Neural crest cell (in vitro differentiated cells): ENCODE measurements at regions not wholly inside any gene's neighbourhood (a gene's known extent, or its start where the extent isn't known, plus 50 kb on each side); places are given as distances from the start of the nearest gene placed in this dataset.

Experiments used
- DNase-seq: peaks from one replicate; pipeline ENCODE4 v3.0.0; 2021; ENCODE audit warnings: low read depth, mixed read lengths, low spot score
- H3K27ac Mint-ChIP-seq: one replicate; pipeline ENCODE4 v1.8.0; 2021; ENCODE audit warnings: mild to moderate bottlenecking, mixed read lengths; ENCODE audit not compliant: unreplicated experiment
- H3K27me3 Mint-ChIP-seq: 2 replicates; pipeline ENCODE4 v1.8.0; 2021; ENCODE audit warnings: low read depth, mild to moderate bottlenecking, mixed read lengths
- H3K36me3 Mint-ChIP-seq: 2 replicates; pipeline ENCODE4 v1.8.0; 2021; ENCODE audit warnings: low read depth, mild to moderate bottlenecking, mixed read lengths
- H3K4me1 Mint-ChIP-seq: 2 replicates; pipeline ENCODE4 v1.8.0; 2021; ENCODE audit warnings: mixed read lengths
- H3K4me3 Mint-ChIP-seq: one replicate; pipeline ENCODE4 v1.8.0; 2021; ENCODE audit warnings: mild to moderate bottlenecking, mixed read lengths
- H3K9me3 Mint-ChIP-seq: 2 replicates; pipeline ENCODE4 v1.8.0; 2021; ENCODE audit warnings: mixed read lengths
- TF ChIP-seq, protein P1 (sequence below): fragments of 200-600 bp; sonication (generic); conservative IDR thresholded peaks from 2 replicates; pipeline ENCODE4 v1.5.0; 2021; ENCODE audit warnings: antibody characterized with exemption, mild to moderate bottlenecking

DNA sequence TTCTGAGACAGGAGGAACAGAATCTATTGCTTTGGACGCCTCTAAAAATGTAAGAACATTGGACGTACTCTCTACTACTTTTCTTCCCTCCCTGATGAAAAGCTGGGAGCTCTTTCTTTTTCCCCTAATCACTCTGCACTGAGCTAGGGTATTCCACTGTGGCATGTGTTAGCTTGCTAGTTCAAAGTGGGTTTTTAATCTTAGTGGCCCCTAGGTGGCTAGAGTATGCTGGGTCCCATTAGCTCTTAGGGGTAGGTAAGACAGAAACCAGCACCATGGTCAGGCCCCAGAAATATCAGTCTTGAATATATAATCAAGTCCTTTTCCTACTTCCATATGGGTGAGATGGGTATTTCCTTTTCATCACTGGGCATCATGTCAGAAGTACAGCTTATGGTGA is 945.2 kb upstream of the PTPRD start:
- no peaks in the 10 kb centered on the region for H3K27me3 Mint-ChIP-seq
- no peaks in the 10 kb centered on the region for H3K9me3 Mint-ChIP-seq
- no peak overlapping the region for H3K27ac Mint-ChIP-seq
- no peaks in the 10 kb centered on the region for H3K4me1 Mint-ChIP-seq
- no peaks in the 10 kb centered on the region for H3K36me3 Mint-ChIP-seq
- no peak overlapping the region for H3K4me3 Mint-ChIP-seq
- DNase-seq = no peak
- TF ChIP-seq, protein P1, sequence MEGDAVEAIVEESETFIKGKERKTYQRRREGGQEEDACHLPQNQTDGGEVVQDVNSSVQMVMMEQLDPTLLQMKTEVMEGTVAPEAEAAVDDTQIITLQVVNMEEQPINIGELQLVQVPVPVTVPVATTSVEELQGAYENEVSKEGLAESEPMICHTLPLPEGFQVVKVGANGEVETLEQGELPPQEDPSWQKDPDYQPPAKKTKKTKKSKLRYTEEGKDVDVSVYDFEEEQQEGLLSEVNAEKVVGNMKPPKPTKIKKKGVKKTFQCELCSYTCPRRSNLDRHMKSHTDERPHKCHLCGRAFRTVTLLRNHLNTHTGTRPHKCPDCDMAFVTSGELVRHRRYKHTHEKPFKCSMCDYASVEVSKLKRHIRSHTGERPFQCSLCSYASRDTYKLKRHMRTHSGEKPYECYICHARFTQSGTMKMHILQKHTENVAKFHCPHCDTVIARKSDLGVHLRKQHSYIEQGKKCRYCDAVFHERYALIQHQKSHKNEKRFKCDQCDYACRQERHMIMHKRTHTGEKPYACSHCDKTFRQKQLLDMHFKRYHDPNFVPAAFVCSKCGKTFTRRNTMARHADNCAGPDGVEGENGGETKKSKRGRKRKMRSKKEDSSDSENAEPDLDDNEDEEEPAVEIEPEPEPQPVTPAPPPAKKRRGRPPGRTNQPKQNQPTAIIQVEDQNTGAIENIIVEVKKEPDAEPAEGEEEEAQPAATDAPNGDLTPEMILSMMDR = no peak

DNA sequence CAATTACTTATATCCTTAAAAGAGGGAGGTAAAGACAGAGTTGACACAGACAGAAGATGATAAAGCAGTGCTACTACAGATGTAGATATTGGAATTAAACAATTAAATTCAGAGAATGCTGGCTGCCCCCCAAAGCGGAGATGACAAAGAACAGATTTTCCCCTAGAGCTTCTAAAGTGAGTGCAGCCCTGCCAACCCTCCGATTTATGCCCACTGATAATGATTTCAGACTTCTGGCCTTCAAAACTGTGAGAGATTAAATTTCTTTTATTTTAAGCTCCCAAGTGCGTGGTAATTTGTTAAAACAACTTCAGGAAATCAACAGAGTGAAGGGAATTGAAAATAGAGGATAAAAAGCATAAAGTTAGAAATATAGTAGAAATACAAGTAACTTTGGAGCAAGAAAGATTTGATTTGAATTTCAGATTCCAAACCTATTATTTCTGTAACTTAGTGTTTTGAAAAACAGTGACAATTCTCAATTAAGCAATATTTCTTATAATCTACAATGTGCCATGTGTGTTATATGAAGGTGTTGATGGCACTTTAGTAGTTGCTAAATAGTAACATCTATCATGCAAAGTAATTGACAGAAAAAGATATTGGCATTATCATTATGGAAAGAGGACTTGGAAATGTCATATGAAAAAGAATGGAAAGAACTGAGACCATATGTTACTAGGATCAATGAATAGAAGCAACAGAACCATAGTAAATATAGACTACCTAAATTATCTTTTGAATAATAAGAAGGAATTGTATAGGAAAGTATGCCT is 946.4 kb upstream of the PTPRD start:
- TF ChIP-seq, protein P1 = no peak
- Mint-ChIP-seq H3K27ac (no peak overlapping the region), H3K4me3 (no peak overlapping the region), H3K36me3 (no peaks in the 10 kb centered on the region), H3K4me1 (no peaks in the 10 kb centered on the region), H3K27me3 (no peaks in the 10 kb centered on the region), H3K9me3 (no peaks in the 10 kb centered on the region)
- no peak for DNase-seq

DNA sequence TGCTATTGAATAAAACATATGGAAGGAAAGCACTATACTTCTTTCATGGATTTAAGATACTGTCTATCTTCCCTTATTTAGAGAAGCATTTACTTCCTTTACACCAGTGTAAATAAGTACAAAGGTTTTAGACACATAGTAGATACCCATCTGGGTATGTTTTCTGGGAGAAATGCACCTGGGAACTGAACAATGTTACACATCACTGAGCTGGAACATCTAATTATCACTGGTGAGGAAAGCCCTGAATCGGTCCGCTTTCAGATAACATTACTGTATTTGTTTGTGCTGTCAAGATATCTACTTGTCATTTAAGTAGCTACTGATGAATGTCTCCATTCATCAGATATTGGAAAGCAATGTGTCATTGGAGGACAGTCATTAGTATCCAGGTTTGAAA is 964.7 kb upstream of the PTPRD start:
- Mint-ChIP-seq H3K36me3 (no peaks in the 10 kb centered on the region), H3K4me1 (no peaks in the 10 kb centered on the region)
- TF ChIP-seq, protein P1 = no peak

DNA sequence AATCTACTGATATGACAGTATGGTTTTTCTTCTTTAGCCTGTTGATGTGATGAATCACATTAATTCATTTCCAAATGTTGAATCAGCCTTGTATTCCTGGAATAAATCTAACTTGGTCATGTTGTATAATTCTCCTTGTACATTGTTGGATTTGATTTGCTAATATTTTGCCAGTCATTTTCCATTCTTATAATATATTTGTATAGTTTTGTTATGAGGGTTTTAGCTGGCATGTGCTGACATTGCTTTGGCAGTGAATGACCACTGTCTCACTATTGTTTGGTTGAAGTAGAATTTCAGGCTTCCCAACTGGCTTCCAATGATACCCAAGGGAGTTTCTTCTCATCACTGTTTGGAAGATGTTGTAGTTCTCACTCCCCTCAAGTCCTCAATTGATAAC is 983.0 kb upstream of the PTPRD start:
- Mint-ChIP-seq H3K27me3 (no peaks in the 10 kb centered on the region), H3K36me3 (no peaks in the 10 kb centered on the region), H3K9me3 (peaks cover 4% of the 10 kb centered on the region), H3K4me3 (no peak overlapping the region), H3K27ac (peak overlapping the region; percentile 14), H3K4me1 (no peaks in the 10 kb centered on the region)
- no peak for DNase-seq
- TF ChIP-seq, protein P1 = no peak

More for the DNA sequence above, 964.7 kb upstream of the PTPRD start:
- Mint-ChIP-seq H3K27ac (no peak overlapping the region), H3K9me3 (peaks cover 5% of the 10 kb centered on the region), H3K4me3 (no peak overlapping the region), H3K27me3 (no peaks in the 10 kb centered on the region)
- DNase-seq = no peak

DNA sequence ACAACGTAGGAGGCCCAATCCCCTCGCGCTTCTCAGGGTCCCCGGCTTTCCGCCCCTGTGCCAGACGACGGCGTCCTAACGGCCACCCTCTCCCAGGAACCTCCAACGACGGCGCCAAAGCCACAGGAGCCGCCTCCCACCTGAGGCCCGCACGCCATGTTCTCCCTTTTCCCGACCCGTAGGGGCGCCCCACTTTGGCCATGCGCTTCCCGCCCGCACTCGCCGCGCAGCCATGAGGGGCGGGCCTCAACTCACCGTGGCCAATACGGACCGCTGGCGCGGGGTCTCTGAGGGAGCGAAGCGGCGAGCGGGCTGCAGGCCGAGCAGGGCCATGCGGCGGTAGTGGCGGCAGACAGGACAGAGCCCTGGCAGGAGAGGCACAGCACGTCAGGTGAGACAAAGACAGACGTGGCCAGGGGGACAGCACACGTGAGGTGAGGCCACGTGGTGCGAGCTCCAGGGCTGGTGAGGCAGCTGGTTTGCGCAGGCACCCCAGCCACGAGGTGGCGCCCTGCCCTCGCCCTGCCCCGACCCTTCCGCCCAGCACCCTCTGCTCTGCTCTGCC is 1005.5 kb upstream of the PTPRD start:
- no peaks in the 10 kb centered on the region for H3K4me1 Mint-ChIP-seq

More for the DNA sequence above, 1005.5 kb upstream of the PTPRD start:
- Mint-ChIP-seq H3K27ac (no peak overlapping the region), H3K36me3 (no peaks in the 10 kb centered on the region), H3K27me3 (no peaks in the 10 kb centered on the region), H3K4me3 (no peak overlapping the region), H3K9me3 (peaks cover 3% of the 10 kb centered on the region)
- TF ChIP-seq, protein P1 = no peak
- DNase-seq = no peak
